ENCODE measurements at regions not wholly inside any gene's neighbourhood (a gene's known extent, or its start where the extent isn't known, plus 50 kb on each side); places are given as distances from the start of the nearest gene placed in this dataset.
"Not testable (repeated sequence)": the region's sequence is repeated elsewhere in the genome, so short reads cannot be mapped to it uniquely, and the experiment has no call there.

DNA sequence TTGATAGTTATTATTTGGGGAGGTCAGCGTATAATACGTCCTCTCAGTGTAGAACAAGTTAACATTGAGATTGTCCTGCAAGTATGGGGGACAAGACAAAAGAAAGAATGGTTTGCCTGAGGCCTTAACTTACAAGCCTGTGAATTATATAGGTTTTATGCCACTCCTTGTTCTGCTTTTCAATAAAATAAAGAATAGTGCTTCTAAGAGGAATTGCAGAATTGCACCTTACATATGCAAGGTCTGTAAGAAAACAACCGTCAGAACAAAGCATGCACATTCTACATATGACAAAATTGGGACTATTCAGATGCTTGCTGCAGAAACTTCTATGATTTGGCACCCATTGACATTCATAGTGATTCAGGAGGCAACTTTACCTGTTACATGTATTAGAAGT lies 785.0 kb downstream of the NR4A2 start:
- Histone ChIP-seq H3K27me3 (ENCODE audit: control insufficient read depth, insufficient read depth, low read length) (no peaks in the 10 kb centered on the region), H3K4me3 (replicated peaks in 1 of 4; ENCODE audit: control extremely low read depth in 1 of 4, insufficient read depth in 1 of 4, low read depth in 3 of 4, low read length in 4 of 4) (no peak overlapping the region), H3K79me2 (ENCODE audit: control insufficient read depth, insufficient read depth, low read length) (no peaks in the 10 kb centered on the region), H3K4me1 (ENCODE audit: control insufficient read depth, extremely low read depth, insufficient read depth, low read length) (no peaks in the 10 kb centered on the region), H3K36me3 (ENCODE audit: control insufficient read depth, insufficient read depth, low read length) (no peaks in the 10 kb centered on the region), H3K9ac (ENCODE audit: insufficient read depth, low read length) (no peak overlapping the region), H4K20me1 (ENCODE audit: control insufficient read depth, extremely low read depth, insufficient read depth, low read length) (no peaks in the 10 kb centered on the region), H3K27ac (ENCODE audit: insufficient read depth, low read length) (no peak overlapping the region), H3K9me3 (ENCODE audit: control insufficient read depth, insufficient read depth, low read depth, low read length) (no peaks in the 10 kb centered on the region), H2AFZ (ENCODE audit: low read length) (no peak overlapping the region), H3K4me2 (ENCODE audit: extremely low read depth, insufficient read depth, low read length) (no peak overlapping the region)
- TF ChIP-seq CTCF (conservative IDR thresholded peaks at IDR 0.05 in 1 of 2, IDR thresholded peaks at IDR 0.05 in 1 of 2; ENCODE audit: low read depth in 1 of 2, low read length in 2 of 2) (no peak), EZH2 (IDR thresholded peaks at IDR 0.05; ENCODE audit: low read length, missing control alignments) (no peak)
- DNase-seq (ENCODE audit: low read depth in 2 of 2), result no peak

DNA sequence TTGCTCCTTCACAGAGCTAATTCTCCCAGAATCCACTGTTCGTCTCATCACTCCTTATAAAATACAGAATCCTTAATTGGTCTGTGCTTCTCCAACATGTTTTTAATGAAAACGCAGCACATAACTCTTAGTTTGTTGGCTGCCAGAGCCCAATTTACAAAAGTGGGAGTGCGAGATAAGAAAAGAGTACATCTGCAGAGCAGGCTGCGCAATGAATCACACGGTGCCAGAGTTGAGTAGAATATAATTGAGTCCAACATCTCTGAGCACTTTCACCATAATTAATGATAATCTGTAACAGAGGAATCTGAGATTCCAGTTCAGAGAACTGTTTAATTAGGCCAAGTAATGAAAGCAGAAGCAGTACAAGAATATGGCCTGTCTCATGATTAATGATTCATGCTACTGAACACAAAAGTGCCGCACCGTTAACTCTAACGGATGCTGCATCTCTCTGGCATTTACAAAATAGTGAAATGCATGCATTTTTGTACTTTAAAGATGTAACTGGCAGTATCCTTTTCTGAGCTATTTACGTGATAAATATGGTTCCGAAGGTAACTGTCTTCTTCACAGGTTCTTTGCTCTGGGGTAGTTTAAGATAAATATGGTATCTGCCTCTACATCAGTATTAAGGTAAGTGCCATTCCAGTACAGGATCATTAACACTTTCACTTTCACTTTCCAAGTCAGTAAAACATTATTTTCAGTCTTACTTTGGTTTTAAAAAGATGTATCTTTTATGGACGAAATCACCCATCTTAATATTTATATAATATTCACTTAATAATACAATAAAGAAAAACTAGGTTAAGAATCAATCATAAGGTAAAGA lies 785.6 kb downstream of the NR4A2 start:
- Histone ChIP-seq H3K36me3 (ENCODE audit: control insufficient read depth, insufficient read depth, low read length) (no peaks in the 10 kb centered on the region), H3K9ac (ENCODE audit: insufficient read depth, low read length) (no peak overlapping the region), H3K9me3 (ENCODE audit: control insufficient read depth, insufficient read depth, low read depth, low read length) (no peaks in the 10 kb centered on the region), H3K4me2 (ENCODE audit: extremely low read depth, insufficient read depth, low read length) (no peak overlapping the region), H3K4me1 (ENCODE audit: control insufficient read depth, extremely low read depth, insufficient read depth, low read length) (no peaks in the 10 kb centered on the region), H3K4me3 (replicated peaks in 1 of 4; ENCODE audit: control extremely low read depth in 1 of 4, insufficient read depth in 1 of 4, low read depth in 3 of 4, low read length in 4 of 4) (peak overlapping the region in 2 of 4 experiments; percentile 26 to 30), H4K20me1 (ENCODE audit: control insufficient read depth, extremely low read depth, insufficient read depth, low read length) (no peaks in the 10 kb centered on the region), H3K27me3 (ENCODE audit: control insufficient read depth, insufficient read depth, low read length) (no peaks in the 10 kb centered on the region), H3K27ac (ENCODE audit: insufficient read depth, low read length) (no peak overlapping the region), H3K79me2 (ENCODE audit: control insufficient read depth, insufficient read depth, low read length) (no peaks in the 10 kb centered on the region), H2AFZ (ENCODE audit: low read length) (no peak overlapping the region)
- DNase-seq (ENCODE audit: low read depth in 2 of 2), result peak in 1 of 2 donors; percentile 8
- TF ChIP-seq EZH2 (IDR thresholded peaks at IDR 0.05; ENCODE audit: low read length, missing control alignments) (no peak), CTCF (conservative IDR thresholded peaks at IDR 0.05 in 1 of 2, IDR thresholded peaks at IDR 0.05 in 1 of 2; ENCODE audit: low read depth in 1 of 2, low read length in 2 of 2) (no peak)

DNA sequence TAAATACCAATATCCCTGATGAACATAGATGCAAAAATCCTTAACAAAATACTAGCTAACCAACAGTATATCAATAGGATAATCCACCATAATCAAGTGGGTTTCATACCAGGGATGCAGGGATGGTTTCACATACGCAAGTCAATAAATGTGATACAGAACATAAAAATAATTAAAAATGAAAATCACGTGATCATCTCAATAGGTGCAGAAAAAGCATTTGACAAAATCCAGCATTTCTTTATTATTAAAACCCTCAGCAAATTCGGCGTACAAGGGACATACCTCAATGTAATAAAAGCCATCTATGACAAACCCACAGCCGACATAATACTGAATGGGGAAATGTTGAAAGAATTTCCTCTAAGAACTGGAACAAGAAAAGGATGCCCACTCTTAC lies 793.5 kb downstream of the NR4A2 start:
- not testable (repeated sequence) for H3K9me3 ChIP-seq (ENCODE audit: control insufficient read depth, insufficient read depth, low read depth, low read length); H3K4me2 ChIP-seq (ENCODE audit: extremely low read depth, insufficient read depth, low read length); H3K36me3 ChIP-seq (ENCODE audit: control insufficient read depth, insufficient read depth, low read length); H3K9ac ChIP-seq (ENCODE audit: insufficient read depth, low read length); H4K20me1 ChIP-seq (ENCODE audit: control insufficient read depth, extremely low read depth, insufficient read depth, low read length); H3K4me1 ChIP-seq (ENCODE audit: control insufficient read depth, extremely low read depth, insufficient read depth, low read length); H3K27me3 ChIP-seq (ENCODE audit: control insufficient read depth, insufficient read depth, low read length); H3K4me3 ChIP-seq (replicated peaks in 1 of 4; ENCODE audit: control extremely low read depth in 1 of 4, insufficient read depth in 1 of 4, low read depth in 3 of 4, low read length in 4 of 4); DNase-seq (ENCODE audit: low read depth in 2 of 2); H3K79me2 ChIP-seq (ENCODE audit: control insufficient read depth, insufficient read depth, low read length); H2AFZ ChIP-seq (ENCODE audit: low read length); H3K27ac ChIP-seq (ENCODE audit: insufficient read depth, low read length)

Measured in fibroblast of lung (primary cell).